HL-60 (cell line): ENCODE measurements at regions not wholly inside any gene's neighbourhood (a gene's known extent, or its start where the extent isn't known, plus 50 kb on each side); places are given as distances from the start of the nearest gene placed in this dataset.

Experiments used
- DNase-seq, 2 experiments: peaks; one replicate each; pipeline ENCODE4 v3.0.0-alpha.2; 2010 to 2020; ENCODE audit warnings: low read depth in 1 of 2, low spot score in 1 of 2
- H3K27ac ChIP-seq: fragments of 250-450 bp; sonication (Bioruptor Pico); replicated peaks from 2 replicates; pipeline ENCODE4 v1.5.1; 2020; ENCODE audit warnings: mild to moderate bottlenecking, moderate library complexity
- H3K27me3 ChIP-seq: fragments of 250-450 bp; sonication (Bioruptor Pico); 2 replicates; pipeline ENCODE4 v1.5.1; 2021; ENCODE audit warnings: mild to moderate bottlenecking, moderate library complexity; ENCODE audit not compliant: insufficient read depth, poor library complexity, severe bottlenecking
- H3K4me3 ChIP-seq: replicated peaks from 2 replicates; pipeline ENCODE4 v1.5.1; 2011; ENCODE audit warnings: mild to moderate bottlenecking, control low read depth, low read length; ENCODE audit not compliant: insufficient read depth
- GABPA ChIP-seq: IDR thresholded peaks from 2 replicates; pipeline ENCODE4 v1.6.1; 2012; ENCODE audit warnings: low read depth
- POLR2AphosphoS5 ChIP-seq: IDR thresholded peaks from 2 replicates; pipeline ENCODE4 v1.6.1; 2012; ENCODE audit warnings: low read depth
- SPI1 ChIP-seq: IDR thresholded peaks from 2 replicates; pipeline ENCODE4 v1.6.1; 2012; ENCODE audit warnings: low read depth, mild to moderate bottlenecking, borderline replicate concordance
- TF ChIP-seq, protein P1 (sequence below): IDR thresholded peaks from one replicate; pipeline ENCODE4 v1.5.1; 2011; ENCODE audit warnings: low read length, control low read depth, inconsistent platforms; ENCODE audit not compliant: insufficient read depth
- TF ChIP-seq, protein P2 (sequence below): IDR thresholded peaks from 2 replicates; pipeline ENCODE4 v1.6.1; 2012; ENCODE audit warnings: low read depth; ENCODE audit not compliant: insufficient replicate concordance

DNA sequence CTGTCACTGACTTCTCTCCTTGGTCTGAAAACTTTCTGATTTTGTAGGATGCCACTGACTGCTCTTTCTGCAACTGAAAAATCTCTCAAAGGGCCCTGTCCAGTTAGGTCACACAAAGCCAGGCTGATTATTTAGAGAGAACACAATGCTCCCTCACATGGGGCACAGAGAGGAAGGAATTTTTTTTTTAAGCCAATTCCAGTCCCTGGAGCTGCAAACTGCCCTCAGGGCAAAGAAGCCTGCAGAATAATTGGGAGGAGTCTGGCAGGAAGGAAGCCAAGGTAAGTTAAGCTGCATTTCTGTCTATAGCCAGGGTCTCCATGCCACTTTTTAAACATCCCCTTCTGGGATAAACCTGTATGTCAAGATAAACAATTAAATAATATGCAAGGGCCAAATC is 305.5 kb downstream of the ZSWIM6 start:
- no peaks in the 10 kb centered on the region for H3K27me3 ChIP-seq
- H3K27ac ChIP-seq: no peak overlapping the region
- no peak overlapping the region for H3K4me3 ChIP-seq
- TF ChIP-seq, protein P1, sequence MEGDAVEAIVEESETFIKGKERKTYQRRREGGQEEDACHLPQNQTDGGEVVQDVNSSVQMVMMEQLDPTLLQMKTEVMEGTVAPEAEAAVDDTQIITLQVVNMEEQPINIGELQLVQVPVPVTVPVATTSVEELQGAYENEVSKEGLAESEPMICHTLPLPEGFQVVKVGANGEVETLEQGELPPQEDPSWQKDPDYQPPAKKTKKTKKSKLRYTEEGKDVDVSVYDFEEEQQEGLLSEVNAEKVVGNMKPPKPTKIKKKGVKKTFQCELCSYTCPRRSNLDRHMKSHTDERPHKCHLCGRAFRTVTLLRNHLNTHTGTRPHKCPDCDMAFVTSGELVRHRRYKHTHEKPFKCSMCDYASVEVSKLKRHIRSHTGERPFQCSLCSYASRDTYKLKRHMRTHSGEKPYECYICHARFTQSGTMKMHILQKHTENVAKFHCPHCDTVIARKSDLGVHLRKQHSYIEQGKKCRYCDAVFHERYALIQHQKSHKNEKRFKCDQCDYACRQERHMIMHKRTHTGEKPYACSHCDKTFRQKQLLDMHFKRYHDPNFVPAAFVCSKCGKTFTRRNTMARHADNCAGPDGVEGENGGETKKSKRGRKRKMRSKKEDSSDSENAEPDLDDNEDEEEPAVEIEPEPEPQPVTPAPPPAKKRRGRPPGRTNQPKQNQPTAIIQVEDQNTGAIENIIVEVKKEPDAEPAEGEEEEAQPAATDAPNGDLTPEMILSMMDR: no peak
- no peak for TF ChIP-seq GABPA
- TF ChIP-seq SPI1: no peak
- TF ChIP-seq, protein P2, sequence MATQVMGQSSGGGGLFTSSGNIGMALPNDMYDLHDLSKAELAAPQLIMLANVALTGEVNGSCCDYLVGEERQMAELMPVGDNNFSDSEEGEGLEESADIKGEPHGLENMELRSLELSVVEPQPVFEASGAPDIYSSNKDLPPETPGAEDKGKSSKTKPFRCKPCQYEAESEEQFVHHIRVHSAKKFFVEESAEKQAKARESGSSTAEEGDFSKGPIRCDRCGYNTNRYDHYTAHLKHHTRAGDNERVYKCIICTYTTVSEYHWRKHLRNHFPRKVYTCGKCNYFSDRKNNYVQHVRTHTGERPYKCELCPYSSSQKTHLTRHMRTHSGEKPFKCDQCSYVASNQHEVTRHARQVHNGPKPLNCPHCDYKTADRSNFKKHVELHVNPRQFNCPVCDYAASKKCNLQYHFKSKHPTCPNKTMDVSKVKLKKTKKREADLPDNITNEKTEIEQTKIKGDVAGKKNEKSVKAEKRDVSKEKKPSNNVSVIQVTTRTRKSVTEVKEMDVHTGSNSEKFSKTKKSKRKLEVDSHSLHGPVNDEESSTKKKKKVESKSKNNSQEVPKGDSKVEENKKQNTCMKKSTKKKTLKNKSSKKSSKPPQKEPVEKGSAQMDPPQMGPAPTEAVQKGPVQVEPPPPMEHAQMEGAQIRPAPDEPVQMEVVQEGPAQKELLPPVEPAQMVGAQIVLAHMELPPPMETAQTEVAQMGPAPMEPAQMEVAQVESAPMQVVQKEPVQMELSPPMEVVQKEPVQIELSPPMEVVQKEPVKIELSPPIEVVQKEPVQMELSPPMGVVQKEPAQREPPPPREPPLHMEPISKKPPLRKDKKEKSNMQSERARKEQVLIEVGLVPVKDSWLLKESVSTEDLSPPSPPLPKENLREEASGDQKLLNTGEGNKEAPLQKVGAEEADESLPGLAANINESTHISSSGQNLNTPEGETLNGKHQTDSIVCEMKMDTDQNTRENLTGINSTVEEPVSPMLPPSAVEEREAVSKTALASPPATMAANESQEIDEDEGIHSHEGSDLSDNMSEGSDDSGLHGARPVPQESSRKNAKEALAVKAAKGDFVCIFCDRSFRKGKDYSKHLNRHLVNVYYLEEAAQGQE: no peak
- no peak for TF ChIP-seq POLR2AphosphoS5
- no peak for DNase-seq

DNA sequence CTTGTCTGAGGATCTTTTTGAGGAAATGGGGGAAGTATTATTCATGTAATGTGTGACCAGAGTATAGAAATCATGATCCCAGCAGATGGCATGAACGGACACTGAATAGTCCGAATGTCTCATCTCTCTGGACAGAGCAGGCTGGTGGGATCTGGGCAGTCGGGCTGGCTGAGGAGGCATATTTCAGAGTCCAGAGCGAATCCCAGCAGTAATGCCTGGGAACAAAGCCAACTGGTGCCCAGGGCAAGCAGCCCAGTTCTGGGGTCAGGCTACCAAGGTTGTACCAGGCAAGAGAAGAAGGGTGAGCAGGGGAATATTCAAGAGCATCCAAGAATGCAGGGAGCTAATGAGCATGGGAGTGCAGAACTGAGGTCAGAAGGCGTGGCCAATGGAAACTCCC is 306.4 kb downstream of the ZSWIM6 start:
- Histone ChIP-seq H3K27me3 (no peaks in the 10 kb centered on the region), H3K27ac (no peak overlapping the region), H3K4me3 (no peak overlapping the region)
- DNase-seq: no peak
- TF ChIP-seq SPI1 (no peak), POLR2AphosphoS5 (no peak), GABPA (no peak)
- TF ChIP-seq, protein P1: no peak
- TF ChIP-seq, protein P2: no peak

DNA sequence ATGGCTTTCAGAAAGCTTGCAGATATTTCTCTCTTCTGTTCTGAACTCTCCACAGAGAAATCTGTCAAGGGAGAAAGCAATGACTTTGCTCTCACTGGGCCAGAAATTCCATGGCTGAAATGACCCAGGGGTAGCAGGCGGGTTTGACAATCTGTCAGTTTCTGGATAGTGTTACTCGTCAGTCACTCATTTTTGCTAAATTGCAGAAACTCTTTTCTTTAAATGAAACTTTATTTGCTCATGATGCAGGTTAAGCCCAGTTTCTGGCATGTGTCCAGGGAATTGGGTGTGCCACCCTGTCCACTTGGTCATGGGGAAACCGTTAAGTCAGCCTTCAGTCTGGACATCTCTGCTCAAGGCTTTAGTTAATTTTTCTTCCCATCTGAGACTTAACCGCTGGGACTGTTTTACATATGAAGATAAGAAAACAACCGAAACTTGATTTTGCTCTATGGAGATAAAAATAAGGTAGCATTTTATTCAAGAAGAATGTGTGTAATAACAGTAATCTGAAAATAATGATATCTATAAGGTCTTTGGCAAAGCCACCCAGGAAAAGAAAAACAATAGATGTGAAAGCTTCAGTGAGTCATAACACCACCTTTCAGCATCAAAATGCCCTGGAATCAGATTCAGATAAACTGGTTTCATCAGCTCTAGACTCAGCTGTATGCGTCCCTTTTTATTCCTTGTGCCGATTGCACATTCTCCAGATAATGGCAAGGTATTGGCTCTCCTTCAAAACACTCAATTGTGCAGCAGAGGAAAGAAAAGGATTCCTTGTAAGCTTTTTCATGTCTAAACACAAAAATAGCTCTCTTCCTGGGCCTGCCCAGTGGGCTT is 308.3 kb downstream of the ZSWIM6 start:
- Histone ChIP-seq H3K27me3 (no peaks in the 10 kb centered on the region), H3K27ac (no peak overlapping the region), H3K4me3 (no peak overlapping the region)
- no peak for DNase-seq
- TF ChIP-seq GABPA (no peak), POLR2AphosphoS5 (no peak), SPI1 (no peak)
- TF ChIP-seq, protein P1: no peak
- TF ChIP-seq, protein P2: no peak
